Neural crest cell (in vitro differentiated cells): ENCODE measurements at regions not wholly inside any gene's neighbourhood (a gene's known extent, or its start where the extent isn't known, plus 50 kb on each side); places are given as distances from the start of the nearest gene placed in this dataset.

Experiments used
- DNase-seq: peaks from one replicate; pipeline ENCODE4 v3.0.0; 2021; ENCODE audit warnings: low read depth, mixed read lengths, low spot score
- H3K27ac Mint-ChIP-seq: one replicate; pipeline ENCODE4 v1.8.0; 2021; ENCODE audit warnings: mild to moderate bottlenecking, mixed read lengths; ENCODE audit not compliant: unreplicated experiment
- H3K27me3 Mint-ChIP-seq: 2 replicates; pipeline ENCODE4 v1.8.0; 2021; ENCODE audit warnings: low read depth, mild to moderate bottlenecking, mixed read lengths
- H3K36me3 Mint-ChIP-seq: 2 replicates; pipeline ENCODE4 v1.8.0; 2021; ENCODE audit warnings: low read depth, mild to moderate bottlenecking, mixed read lengths
- H3K4me1 Mint-ChIP-seq: 2 replicates; pipeline ENCODE4 v1.8.0; 2021; ENCODE audit warnings: mixed read lengths
- H3K4me3 Mint-ChIP-seq: one replicate; pipeline ENCODE4 v1.8.0; 2021; ENCODE audit warnings: mild to moderate bottlenecking, mixed read lengths
- H3K9me3 Mint-ChIP-seq: 2 replicates; pipeline ENCODE4 v1.8.0; 2021; ENCODE audit warnings: mixed read lengths
- CTCF ChIP-seq: fragments of 200-600 bp; sonication (generic); conservative IDR thresholded peaks from 2 replicates; pipeline ENCODE4 v1.5.0; 2021; ENCODE audit warnings: antibody characterized with exemption, mild to moderate bottlenecking

DNA sequence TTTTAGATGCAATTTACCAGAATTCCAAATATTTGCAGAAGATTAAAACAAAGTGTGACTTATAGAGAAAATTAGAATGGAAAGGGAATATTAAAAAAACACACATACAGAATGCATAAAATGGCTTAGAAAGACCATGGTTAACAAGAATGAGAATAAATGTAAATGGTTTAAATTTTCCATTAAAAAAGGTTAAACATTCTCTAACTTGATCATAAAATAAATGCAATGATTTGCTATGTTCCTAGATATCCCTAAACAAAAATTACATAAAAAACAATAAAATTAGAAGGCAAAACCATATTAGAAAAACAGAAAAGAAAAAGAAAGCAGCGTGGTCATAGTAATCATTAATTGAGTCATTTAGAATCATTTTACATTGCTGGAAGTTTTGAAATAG lies 152.5 kb downstream of the TMEM38B start:
- peaks cover 6% of the 10 kb centered on the region for H3K4me1 Mint-ChIP-seq
- no peaks in the 10 kb centered on the region for H3K27me3 Mint-ChIP-seq
- DNase-seq = no peak
- no peak overlapping the region for H3K4me3 Mint-ChIP-seq
- H3K9me3 Mint-ChIP-seq = peaks cover 6% of the 10 kb centered on the region
- no peak for TF ChIP-seq CTCF
- no peaks in the 10 kb centered on the region for H3K36me3 Mint-ChIP-seq
- H3K27ac Mint-ChIP-seq = no peak overlapping the region

- peaks cover 8% of the 10 kb centered on the region for H3K9me3 Mint-ChIP-seq
These were observed 156.6 kb downstream of the TMEM38B start for GRCh38 chr9:105850852-105851500.

DNA sequence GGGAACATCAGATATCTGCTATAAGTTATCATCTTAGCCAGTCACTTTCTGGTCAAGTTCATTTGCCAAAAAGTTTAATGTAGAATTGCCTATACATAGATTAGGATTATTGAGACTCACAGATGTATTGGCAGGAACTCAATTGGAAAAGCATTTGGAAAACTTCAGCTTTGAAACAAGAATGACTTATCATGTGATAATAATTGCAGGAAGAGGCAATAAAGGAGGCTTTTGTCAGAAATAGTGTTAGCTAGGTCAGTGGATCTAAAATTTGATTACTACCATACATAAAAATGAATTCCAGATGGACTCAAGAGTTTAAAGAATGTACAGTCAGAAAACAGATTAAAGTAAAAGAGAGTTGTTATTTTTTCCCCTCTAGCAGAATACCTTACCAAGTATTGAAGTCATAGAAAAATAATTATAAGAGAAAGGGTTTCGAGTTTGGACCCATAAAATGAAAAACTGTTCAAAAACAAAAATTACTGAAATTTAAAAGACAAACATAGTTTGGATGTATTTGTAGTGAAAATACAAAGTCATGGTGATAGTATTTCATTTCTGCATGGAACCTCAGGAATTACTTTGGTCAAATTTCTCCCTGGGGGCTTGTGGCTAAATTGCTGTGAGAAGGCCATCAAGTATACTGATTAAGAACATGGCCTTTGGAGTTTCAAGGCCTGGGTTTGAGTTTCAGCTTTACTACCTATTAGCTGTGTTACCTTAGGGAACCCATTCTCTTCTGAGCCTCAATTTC lies 159.9 kb downstream of the TMEM38B start:
- H3K4me1 Mint-ChIP-seq = no peaks in the 10 kb centered on the region
- no peak for DNase-seq
- no peak overlapping the region for H3K27ac Mint-ChIP-seq
- no peaks in the 10 kb centered on the region for H3K36me3 Mint-ChIP-seq
- peaks cover 13% of the 10 kb centered on the region for H3K9me3 Mint-ChIP-seq
- no peak overlapping the region for H3K4me3 Mint-ChIP-seq
- TF ChIP-seq CTCF = no peak
- H3K27me3 Mint-ChIP-seq = no peaks in the 10 kb centered on the region

More at GRCh38 chr9:105850852-105851500, 156.6 kb downstream of the TMEM38B start:
- Mint-ChIP-seq H3K27me3 (no peaks in the 10 kb centered on the region), H3K36me3 (no peaks in the 10 kb centered on the region), H3K4me1 (no peaks in the 10 kb centered on the region), H3K4me3 (no peak overlapping the region), H3K27ac (no peak overlapping the region)
- no peak for TF ChIP-seq CTCF
- no peak for DNase-seq

DNA sequence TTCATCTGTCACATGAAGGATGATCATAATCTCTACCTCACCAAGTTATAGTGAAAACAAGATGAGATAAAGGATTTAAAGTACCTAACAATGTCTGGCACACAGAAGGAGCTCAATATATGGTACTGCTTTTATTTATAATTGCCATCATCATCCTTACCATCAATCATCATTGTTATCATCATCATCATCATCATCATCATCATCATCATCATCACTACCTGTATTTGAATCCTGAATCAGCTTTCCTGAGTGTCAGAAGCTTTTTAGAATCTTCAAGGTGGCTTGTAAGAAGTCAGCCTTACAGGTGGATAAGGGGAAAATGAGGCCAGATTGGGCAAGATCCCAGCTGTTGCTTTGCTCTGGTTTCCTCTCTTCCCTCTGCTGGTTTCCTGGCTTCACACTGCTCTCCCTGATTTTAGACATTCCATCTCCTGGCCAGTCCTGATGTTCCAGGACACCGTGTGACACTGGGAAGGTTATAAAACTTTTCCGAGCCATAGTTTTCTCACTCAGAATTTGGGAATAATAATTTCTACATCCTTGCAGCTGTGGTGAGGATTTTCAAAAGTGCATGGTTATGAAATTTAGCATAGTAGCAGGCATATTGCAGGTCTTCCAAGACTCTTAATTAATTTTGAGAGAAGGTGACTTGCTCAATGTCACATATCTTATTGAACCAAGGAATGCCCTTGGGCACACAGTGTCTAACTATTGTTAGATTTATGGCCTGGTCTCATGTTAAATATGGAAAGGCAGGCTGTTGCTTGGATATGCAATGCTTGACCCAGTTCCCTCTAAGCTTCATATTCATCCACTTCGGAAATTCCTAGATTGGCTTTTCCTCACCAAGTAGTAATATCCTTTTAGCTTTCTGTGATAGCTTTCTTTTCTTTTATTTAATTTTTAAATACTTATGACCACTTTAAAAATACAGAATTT lies 160.7 kb downstream of the TMEM38B start:
- Mint-ChIP-seq H3K27ac (no peak overlapping the region), H3K9me3 (peaks cover 13% of the 10 kb centered on the region), H3K4me1 (no peaks in the 10 kb centered on the region), H3K4me3 (no peak overlapping the region), H3K27me3 (no peaks in the 10 kb centered on the region), H3K36me3 (no peaks in the 10 kb centered on the region)
- no peak for DNase-seq
- no peak for TF ChIP-seq CTCF

DNA sequence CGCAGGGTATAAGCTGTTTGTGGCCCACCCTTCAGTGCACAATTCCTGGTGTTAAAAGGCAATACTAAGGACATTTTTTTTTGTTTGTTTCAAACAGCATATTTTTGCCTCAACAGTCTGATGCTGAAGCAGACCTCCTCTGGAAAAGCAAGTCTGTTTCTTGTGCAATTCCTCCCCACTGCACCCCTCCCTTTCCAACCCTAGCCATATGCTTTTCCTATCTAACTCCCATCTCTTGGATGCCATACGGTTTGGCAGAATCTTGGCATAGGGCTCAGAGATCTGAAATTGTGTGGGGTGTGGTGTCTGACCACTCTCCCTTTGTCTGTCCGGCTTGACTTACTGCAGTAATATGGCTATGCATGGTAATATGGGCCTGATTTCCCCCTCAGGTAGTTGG lies 161.6 kb downstream of the TMEM38B start:
- no peak for TF ChIP-seq CTCF
- Mint-ChIP-seq H3K4me1 (no peaks in the 10 kb centered on the region), H3K4me3 (no peak overlapping the region), H3K27me3 (no peaks in the 10 kb centered on the region), H3K36me3 (no peaks in the 10 kb centered on the region), H3K9me3 (peaks cover 7% of the 10 kb centered on the region), H3K27ac (no peak overlapping the region)
- no peak for DNase-seq
